Activated CD8-positive, alpha-beta memory T cell treated with anti-CD3 and anti-CD28 coated beads for 24 hours (primary cell): ENCODE measurements at regions not wholly inside any gene's neighbourhood (a gene's known extent, or its start where the extent isn't known, plus 50 kb on each side); places are given as distances from the start of the nearest gene placed in this dataset.
"Not testable (repeated sequence)": the region's sequence is repeated elsewhere in the genome, so short reads cannot be mapped to it uniquely, and the experiment has no call there.

Source experiments
- DNase-seq: peaks from one replicate; pipeline ENCODE4 v3.0.0-alpha.2; 2020

DNA sequence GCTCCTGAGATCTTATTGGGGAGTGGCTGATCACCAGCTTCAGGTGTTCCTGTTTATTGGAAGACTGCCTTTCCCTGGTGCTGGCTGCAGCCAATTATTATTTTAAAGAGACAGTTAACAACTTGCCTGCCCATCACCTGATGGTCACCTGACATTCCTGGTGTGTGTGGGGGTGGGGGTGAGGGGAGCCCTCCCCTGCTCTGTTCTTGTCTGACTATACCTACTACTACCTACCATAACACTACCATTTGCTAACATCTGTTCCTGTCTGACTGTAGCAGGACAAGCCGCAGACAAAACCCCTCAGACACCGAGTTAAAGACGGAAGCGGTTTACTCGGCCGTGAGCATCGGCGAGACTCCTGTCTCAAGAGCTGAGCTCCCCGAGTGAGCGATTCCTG lies 54.9 kb upstream of the NBPF3 start:
- DNase-seq = no peak

DNA sequence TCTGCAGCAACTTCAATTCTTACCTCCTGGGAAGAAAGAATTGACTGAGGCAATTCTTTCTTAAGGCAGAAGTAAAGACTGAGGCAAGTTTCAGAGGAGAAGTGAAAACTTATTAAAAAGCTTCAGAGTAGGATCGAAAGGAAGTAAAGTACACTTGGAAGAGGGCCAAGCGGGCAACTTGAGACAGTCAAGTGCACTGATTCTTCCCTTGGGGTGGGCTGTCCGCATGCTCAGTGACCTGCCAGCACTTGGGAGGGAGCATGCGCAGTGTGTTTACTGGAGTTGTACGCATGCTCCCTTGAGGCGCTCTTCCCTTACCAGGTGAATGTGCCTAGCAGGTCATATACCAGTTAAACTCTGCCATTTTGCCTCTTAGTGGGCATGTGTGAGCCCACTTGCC lies 55.3 kb upstream of the NBPF3 start:
- DNase-seq = no peak

DNA sequence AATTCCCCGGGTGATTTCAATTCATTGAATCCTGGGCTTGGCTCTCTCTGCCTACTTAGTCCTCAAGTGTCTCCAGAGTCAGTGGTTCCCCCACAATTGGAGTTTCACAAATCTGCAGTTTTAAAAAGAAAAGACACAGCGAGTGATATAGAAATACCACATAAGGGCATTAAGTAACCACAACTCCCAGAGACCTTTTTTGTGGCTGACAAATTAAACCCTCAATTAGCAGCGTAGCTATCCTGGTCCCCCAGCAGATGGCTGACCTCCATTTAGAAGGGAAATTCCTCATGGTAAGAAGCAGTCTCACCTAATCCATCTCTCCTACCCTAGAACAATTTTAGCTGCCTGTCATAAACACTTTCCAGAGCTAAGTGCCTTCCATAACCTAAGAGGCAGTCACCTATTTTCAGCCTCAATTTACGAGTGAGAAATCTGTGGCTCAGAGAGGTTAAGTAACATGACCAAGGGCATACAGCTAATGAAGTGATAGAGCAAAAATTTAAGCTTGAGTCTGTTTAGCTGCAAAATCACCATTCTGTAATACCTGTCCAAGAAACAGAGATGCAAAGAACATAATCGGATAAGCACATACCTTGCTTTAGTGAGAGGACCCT lies 56.0 kb upstream of the NBPF3 start:
- no peak for DNase-seq

DNA sequence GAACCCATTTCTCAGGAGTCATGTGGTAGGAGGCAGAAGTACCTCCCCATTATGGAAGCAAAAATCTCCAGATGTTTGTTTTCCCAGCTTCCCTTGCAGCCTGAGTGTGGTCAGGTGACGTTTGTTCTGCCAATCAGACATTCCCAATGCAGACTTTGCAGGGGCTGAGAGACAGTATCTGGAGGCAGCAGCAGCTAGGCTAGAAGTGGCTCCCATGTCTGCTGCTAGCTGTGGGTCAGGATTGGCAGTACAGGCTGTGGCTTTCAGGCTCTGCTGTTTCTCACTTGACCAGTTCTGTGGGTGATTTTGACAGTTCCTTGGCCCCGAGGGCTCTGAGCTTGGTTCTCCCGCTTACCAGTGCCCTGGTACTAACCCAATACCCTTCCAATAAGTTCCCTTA lies 58.6 kb upstream of the NBPF3 start:
- no peak for DNase-seq

DNA sequence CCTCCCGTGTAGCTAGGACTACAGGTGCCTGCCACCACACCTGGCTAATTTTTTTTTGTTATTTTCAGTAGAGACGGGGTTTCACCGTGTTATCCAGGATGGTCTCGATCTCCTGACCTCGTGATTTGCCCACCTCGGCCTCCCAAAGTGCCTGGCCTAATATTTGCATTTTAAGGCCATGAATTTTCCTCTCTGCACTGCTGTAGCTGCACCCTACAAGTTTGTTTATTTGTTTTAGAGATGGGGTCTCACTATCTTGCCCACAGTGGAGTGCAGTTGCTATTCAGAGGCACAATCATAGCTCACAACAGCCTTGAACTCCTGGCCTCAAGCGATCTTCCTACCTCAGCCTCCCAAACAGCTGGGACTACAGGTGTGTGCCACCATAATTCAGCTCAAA lies 59.8 kb upstream of the NBPF3 start:
- not testable (repeated sequence) for DNase-seq

DNA sequence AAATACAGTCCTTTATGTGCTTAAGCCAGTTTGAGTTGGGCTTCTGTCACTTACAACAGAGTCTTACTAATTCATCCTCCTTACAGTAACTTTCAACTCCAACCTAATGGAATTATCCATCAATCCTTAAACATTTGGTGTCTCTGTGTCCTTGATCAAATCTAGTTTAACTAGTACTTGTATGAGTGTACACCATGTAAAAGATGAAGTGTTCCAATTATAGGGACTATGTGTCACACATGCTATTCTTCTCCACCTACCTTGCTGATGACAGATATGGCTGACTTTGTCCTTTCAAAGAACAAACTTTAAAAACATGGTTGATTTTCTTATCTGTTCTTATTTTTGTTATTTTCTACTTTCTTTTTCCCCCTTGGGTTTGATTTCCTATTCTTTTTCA lies 60.4 kb upstream of the NBPF3 start:
- DNase-seq = no peak

DNA sequence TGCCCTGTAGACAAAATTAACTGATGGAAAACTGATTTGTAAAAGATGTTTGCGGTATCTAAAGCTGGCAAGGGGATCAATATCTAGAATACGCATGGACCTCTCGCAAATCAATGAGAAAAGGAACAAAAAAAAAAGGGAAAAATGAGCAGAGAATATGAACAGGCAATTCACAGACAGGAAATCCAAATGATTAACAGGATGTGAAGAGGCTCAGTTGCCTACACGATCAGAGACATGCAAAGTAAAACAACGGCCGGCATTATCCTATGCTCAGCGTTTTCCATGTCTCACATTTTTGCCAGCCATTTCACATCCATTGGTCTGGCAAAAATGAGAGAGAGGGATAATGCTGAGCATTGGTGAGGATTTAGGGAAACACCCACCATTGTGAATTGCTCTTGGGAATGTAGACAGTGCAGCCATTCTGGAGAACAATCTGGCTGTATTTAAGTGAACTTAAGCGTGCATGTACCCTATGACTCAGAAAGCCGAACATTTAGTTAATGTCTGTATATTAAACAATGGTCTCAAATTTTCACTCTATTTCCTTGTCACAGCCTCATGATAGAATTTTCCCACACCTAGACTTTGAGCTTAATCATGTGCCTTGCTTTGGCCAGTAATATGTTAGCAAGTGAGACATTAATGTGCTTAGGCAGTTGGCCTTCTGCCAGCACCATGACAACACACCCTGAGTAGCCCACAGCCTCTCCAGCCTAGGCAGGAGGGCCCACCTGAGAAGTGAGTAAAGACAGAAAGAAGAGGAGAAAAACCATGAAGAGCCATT lies 61.0 kb upstream of the NBPF3 start:
- DNase-seq = no peak

DNA sequence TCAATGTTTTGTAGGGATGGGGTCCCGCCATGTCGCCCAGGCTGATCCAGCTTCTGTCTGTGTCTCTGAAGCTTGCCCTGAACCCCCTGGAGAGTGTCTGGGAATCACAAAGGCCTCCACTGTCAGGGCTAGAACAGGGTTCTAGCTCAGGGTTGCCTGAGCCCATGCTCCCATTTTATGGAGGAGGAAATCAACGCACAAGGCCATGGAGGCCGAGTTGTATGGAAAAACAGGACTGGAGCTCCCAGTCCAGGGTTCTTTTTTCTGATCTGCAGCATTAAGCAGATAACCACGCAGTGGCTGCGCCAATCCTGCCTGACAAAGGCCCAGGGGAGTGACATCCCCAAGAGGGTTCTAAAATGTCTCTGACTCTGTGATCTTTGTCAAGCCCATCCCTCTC lies 67.6 kb upstream of the NBPF3 start:
- DNase-seq = no peak

DNA sequence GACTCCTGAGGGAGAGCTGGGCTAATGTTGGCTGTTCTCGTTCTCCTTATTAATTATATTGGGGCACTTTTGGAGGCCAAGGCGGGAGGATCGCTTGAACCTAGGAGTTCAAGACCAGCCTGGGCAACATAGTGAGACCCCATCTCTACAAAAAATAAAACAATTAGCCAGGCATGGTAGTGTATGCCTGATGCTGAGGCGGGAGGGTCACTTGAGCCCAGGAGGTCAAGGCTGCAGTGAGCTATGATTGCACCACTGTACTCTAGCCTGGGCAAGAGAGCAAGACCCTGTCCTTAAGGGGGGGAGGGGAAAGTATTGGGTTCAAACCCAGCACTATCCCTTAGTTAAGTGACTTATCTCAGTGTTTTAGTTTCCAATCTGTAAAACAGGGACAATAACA lies 70.0 kb upstream of the NBPF3 start:
- DNase-seq = no peak

DNA sequence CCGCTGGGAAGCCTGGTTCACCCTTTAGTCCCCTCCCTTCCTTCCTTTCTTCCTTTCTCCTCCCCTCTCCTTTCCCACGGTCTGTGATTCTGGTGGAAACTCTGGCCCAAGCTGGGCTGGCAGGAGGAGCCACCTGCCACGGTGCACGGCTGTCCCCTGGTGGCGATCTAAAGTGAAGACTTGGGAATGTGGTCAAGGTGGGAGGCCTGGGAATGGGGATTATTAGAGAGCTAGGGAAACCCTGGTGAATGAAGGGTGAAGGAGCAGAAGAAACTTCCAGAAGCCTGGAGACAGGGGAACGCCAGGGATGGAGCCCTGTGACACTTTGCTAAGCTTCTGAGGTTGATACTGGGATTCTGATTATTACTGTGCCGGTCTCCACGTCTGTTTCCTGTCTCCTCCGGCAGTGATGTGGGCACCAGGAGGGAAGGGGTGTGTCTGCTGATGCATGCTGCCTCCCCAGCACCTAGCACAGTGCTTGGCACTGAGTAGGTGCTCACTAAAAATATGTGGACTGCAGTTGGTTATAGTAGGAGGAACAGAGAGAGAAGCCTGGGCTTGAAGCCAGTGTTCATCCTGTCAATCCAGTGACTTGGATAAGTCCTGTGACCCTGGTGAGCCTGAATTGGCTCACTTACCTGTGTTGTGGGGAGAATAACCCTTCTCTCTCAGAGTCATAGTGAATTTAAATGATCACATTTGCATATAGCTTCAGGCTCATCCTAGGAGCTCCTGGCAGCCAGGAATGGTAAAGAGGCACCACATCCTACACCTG lies 71.2 kb upstream of the NBPF3 start:
- peak; percentile 85 for DNase-seq

DNA sequence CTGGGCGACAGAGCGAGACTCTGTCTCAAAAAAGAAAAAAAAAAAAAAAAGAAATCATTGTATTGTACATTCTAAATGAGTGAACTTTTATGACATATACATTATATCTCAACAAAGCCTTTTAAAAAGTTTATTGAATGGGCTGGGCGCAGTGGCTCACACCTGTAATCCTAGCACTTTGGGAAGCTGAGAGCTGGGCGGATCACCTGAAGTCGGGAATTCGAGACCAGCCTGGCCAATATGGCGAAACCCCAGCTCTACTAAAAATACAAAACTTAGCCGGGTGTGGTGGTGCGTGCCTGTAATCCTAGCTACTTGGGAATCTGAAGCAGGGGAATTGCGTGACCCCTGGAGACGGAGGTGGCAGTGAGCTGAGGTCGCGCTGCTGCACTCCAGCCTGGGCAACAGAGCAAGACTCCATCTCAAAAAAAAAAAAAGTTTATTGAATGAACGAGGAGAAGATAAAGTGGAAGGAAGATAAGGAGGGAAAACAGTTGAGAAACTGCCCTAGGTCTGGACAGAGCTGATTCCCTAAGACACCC lies 71.9 kb upstream of the NBPF3 start:
- not testable (repeated sequence) for DNase-seq

DNA sequence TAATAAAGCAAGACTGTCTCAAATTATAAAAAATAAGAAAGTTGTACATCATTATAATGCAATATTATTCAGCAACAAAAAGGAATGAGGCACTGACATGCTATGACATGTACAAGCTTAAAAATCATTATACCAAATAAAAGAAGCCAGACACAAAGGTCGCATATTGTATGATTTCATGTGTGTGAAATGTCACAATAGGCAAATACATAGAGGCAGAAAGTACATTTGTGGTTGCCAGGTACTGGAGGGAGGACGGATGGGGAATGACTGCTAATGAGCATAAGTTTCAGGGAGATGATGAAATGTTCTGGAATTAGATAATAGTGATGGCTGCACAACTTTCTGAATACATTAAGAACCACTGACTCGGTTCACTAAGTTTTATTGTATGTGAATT lies 73.6 kb upstream of the NBPF3 start:
- no peak for DNase-seq

DNA sequence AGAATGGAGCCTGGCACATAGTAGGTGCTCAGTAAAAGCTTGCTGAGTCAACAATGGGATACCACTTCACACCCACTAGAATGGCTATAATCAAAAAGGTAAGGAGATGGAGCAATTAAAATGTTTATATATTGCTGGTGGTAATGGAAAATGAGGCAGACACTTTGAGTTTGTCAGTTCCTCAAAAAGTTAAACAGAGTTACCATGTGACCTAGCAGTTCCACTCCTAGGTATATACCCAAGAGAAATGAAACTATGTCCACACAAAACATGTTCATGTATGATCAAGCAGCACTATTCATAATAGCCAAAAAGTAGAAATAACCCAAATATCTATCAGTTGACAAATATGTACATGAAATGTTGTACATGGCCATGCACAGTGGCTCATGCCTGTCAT lies 74.8 kb upstream of the ECE1 start:
- DNase-seq = no peak

DNA sequence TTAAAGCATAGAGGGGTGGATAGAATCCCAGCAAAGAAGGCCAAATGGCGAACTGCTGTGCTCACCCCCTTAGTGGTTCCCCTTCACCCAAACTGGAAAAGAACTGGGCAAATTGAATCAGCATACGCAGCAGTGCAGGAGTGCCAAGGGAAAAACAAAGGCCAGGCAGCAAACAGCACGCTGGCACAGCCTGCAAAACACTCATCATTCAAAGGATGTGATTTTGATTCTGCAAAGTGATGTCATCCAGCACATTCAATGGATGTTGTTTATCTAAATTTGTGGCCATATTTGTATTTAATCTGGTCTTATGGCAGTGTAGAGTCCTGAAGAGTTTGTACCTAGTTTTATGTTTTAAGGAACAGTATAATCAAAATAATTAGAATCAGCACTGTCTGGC lies 71.8 kb upstream of the ECE1 start:
- no peak for DNase-seq

DNA sequence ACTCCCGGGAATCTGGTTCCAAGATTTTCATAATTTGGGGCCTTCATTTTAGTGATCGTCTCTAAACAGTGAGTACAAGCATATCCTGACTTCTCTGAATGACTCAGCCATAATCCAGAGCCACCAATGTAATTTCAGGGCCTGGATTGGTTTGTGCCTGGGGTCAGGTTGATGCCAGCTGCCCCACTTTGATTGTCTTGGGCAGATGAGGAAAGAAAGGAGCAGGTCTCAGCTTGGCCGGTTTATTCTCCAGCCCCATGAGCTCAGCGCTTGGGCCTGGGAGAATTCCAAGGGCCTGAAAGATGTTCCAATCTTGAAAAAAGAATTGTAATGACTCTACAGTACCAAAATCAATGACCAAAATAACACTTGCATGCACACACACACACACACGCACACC lies 71.2 kb upstream of the ECE1 start:
- DNase-seq = no peak

DNA sequence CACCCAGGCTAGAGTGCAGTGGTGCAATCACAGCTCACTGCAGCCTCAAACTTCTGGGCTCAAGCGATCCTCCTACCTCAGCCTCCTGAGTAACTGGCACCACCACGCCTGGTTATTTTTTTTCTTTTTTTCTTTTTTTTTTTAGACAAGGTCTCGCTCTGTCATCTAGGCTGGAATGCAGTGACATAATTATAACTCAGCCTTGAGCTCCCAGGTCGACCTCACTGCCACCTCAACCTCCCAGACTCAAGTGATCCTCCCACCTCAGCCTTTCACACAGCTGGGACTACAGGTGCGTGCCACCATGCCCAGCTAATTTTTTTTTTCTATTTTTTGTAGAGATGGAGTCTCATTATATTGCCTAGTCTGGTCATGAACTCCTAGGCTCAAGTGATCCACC lies 66.9 kb upstream of the ECE1 start:
- DNase-seq = no peak

DNA sequence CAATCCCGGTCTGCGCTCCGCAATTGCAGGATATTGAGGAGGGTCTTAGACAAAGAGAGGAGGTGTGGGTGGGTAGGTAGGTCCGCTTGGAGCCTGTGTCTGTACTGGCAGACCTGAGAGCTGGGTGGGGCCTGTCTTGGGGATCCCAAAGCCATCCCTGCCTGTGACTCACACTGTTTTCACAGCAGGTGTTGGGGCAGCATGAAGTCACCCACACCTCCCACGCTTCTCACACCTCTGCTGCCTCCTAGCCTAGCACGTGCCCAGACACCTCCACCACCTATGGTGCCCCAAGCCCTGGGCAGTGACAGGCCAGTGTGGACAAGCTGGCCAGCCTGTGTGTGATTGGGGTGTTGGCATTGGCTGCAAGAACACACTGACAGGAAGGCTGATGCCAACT lies 65.7 kb upstream of the ECE1 start:
- DNase-seq = no peak

DNA sequence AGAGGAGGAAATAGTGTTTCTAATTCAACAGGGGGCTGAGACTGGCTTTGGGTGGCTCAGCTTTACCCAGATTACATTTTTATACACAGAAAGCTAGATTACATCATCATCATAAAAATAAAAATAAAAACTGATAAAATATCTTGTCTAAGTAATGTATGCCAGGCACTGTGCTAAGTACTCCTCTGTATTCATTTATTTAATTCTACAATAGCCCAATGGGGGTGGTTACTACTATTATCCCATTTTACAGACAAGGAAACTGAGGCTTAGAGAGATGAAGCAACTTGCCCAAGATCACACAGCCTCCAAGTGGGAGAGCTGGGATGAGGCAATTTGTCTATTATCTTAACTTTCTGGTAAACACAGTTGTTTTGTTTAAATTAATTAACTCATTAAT lies 62.3 kb upstream of the ECE1 start:
- DNase-seq = no peak

DNA sequence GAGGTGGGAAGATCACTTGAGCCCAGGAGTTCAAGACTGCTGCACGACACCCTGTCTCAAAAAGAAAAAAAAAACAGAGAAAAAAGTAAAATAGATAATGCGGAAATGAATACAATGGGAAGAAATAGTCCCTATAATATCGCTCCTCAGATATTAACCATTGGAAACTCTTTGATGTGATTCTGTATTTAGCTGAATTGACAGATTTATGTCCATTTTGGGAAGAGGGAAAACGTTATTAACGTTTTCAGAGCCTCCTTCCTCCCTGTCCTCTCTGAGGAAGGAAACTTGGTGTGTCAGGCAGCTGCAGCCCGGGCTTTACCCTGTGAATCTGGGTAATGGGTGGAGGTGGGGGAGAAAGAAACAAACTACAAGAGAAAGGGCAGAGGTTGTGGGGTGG lies 61.6 kb upstream of the ECE1 start:
- DNase-seq = no peak

DNA sequence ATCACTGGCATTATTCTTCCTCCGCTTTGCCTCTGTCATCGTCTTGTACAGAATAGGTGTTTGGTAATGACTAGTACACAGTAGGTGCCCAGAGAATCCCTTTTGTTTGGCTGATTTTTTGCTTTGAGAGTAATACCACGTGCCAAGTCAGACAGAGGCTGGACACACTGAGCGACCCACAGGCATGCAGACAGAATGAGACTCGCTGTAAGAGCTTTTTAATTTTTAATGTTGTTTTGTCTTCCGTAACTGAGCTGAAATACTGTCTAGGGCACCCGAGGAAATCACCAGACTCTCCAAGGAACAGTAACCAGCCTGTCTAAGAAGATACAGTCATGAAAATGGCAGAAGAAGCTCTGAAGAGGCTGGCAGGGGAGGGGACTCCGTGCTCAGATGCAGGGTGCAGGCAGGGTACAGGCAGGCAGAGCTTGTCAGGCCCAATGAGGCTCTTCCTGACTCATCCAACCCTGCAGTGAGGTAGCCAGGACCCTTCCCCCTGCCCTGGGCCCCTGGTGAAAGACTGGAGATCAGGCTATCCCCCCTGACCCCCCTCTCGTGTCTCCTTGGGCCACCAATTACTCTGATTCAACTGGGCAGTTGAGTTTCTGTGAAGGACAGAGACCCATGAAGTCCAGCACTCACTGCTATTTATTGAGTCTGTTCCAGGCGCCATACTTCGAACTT lies 60.1 kb upstream of the ECE1 start:
- no peak for DNase-seq

DNA sequence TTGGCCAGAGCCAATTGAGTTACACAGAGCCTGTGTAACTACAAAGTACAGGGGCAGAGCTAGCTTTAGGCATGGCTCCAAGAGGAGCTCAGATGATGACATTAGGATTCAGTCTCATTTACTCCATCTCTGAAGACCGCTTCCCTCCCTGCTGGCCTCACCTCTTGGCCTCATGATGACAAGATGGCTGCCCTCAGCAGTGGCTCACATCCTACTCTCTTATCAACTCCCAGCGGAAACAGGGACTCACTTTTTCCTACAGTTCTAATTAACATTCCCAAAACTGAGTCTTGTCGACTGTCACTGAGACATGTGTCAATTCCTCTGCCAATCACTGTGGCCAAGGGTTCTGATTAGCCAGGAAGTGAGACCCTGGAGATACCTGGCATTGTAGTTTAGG lies 59.4 kb upstream of the ECE1 start:
- DNase-seq = no peak

DNA sequence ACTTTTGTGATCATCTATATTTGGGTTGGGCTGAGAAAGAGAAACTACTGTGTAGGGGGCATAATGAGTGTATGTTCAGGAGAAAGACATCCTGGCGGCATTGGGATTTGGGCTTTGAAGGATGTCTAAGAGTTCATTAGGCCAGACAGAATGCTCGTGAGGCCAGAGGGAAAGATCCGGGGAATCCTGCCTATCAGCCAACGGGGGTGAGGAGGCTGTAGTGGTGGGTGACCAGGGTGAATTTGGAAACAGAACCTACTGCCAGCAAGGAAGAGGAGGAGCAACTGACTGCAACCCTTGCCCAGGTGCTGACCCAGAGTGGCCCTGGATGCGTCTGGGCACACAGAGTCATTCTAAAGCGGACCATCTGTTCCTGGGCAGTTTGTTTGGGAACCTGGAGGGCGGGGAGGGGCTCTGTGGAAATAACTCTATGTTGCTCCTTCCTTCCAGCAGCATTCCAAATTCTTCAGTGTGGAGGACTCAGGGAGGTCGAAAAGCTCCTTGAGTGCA lies 56.9 kb upstream of the ECE1 start:
- no peak for DNase-seq
